ENCODE measurements at regions not wholly inside any gene's neighbourhood (a gene's known extent, or its start where the extent isn't known, plus 50 kb on each side); places are given as distances from the start of the nearest gene placed in this dataset.

- TF ChIP-seq CTCF (conservative IDR thresholded peaks at IDR 0.05), result no peak
- no peak for TF ChIP-seq ZFX (IDR thresholded peaks at IDR 0.05)
These were observed 168.4 kb downstream of the TTC32 start for GRCh38 chr2:19733390-19733789.

Data from C4-2B (cell line).